ENCODE measurements at regions not wholly inside any gene's neighbourhood (a gene's known extent, or its start where the extent isn't known, plus 50 kb on each side); places are given as distances from the start of the nearest gene placed in this dataset.
"Not testable (repeated sequence)": the region's sequence is repeated elsewhere in the genome, so short reads cannot be mapped to it uniquely, and the experiment has no call there.

- intact Hi-C loops (cut with micrococcal nuclease): no loop called here
Measured at GRCh38 chr4:149194061-149194460, 621.6 kb downstream of the IQCM start.

GRCh38 chr4:149187726-149188125 is 627.9 kb downstream of the IQCM start:
- Mint-ChIP-seq H3K4me1 (ENCODE audit: low read depth) (no peaks in the 10 kb centered on the region), H3K36me3 (ENCODE audit: low read depth) (no peaks in the 10 kb centered on the region), H3K9me3 (peaks cover 2% of the 10 kb centered on the region), H3K4me3 (no peak overlapping the region), H3K27me3 (ENCODE audit: low read depth) (peaks cover 2% of the 10 kb centered on the region), H3K27ac (no peak overlapping the region)
- CTCF ChIA-PET: no interaction called here
- intact Hi-C loops (cut with micrococcal nuclease): no loop called here
- DNase-seq: no peak

More at GRCh38 chr4:149194061-149194460, 621.6 kb downstream of the IQCM start:
- CTCF ChIA-PET: no interaction called here
- no peak overlapping the region for H3K4me3 Mint-ChIP-seq
- no peak for DNase-seq
- H3K27me3 Mint-ChIP-seq (ENCODE audit: low read depth): peaks cover 4% of the 10 kb centered on the region
- H3K9me3 Mint-ChIP-seq: no peaks in the 10 kb centered on the region
- H3K4me1 Mint-ChIP-seq (ENCODE audit: low read depth): no peaks in the 10 kb centered on the region
- no peaks in the 10 kb centered on the region for H3K36me3 Mint-ChIP-seq (ENCODE audit: low read depth)
- H3K27ac Mint-ChIP-seq: no peak overlapping the region

- CTCF ChIA-PET: no interaction called here
- no peaks in the 10 kb centered on the region for H3K4me1 Mint-ChIP-seq (ENCODE audit: low read depth)
- no peak overlapping the region for H3K4me3 Mint-ChIP-seq
- no peak for DNase-seq
- H3K36me3 Mint-ChIP-seq (ENCODE audit: low read depth): no peaks in the 10 kb centered on the region
- intact Hi-C loops (cut with micrococcal nuclease): no loop called here
- peaks cover 11% of the 10 kb centered on the region for H3K9me3 Mint-ChIP-seq
- peaks cover 2% of the 10 kb centered on the region for H3K27me3 Mint-ChIP-seq (ENCODE audit: low read depth)
- H3K27ac Mint-ChIP-seq: no peak overlapping the region
Measured at GRCh38 chr4:149183638-149184037, 632.0 kb downstream of the IQCM start.

GRCh38 chr4:149181459-149181858 is 634.2 kb downstream of the IQCM start:
- H3K4me3 Mint-ChIP-seq; intact Hi-C loops (cut with micrococcal nuclease); DNase-seq; H3K4me1 Mint-ChIP-seq (ENCODE audit: low read depth); H3K36me3 Mint-ChIP-seq (ENCODE audit: low read depth); CTCF ChIA-PET; H3K27me3 Mint-ChIP-seq (ENCODE audit: low read depth); H3K27ac Mint-ChIP-seq: not testable (repeated sequence)
- H3K9me3 Mint-ChIP-seq: peaks cover 11% of the 10 kb centered on the region

GRCh38 chr4:149176039-149176438 is 639.6 kb downstream of the IQCM start:
- no peak for DNase-seq
- intact Hi-C loops (cut with micrococcal nuclease): no loop called here
- peaks cover 7% of the 10 kb centered on the region for H3K9me3 Mint-ChIP-seq

GRCh38 chr4:149175549-149175948 is 640.1 kb downstream of the IQCM start:
- no peaks in the 10 kb centered on the region for H3K36me3 Mint-ChIP-seq (ENCODE audit: low read depth)
- no peak overlapping the region for H3K27ac Mint-ChIP-seq
- H3K9me3 Mint-ChIP-seq: peaks cover 7% of the 10 kb centered on the region
- no peaks in the 10 kb centered on the region for H3K4me1 Mint-ChIP-seq (ENCODE audit: low read depth)
- CTCF ChIA-PET: no interaction called here
- H3K4me3 Mint-ChIP-seq: no peak overlapping the region
- intact Hi-C loops (cut with micrococcal nuclease): no loop called here
- DNase-seq: no peak
- H3K27me3 Mint-ChIP-seq (ENCODE audit: low read depth): peaks cover 6% of the 10 kb centered on the region

More at GRCh38 chr4:149176039-149176438, 639.6 kb downstream of the IQCM start:
- CTCF ChIA-PET: no interaction called here
- H3K4me3 Mint-ChIP-seq: no peak overlapping the region
- H3K27ac Mint-ChIP-seq: no peak overlapping the region
- H3K4me1 Mint-ChIP-seq (ENCODE audit: low read depth): no peaks in the 10 kb centered on the region
- peaks cover 6% of the 10 kb centered on the region for H3K27me3 Mint-ChIP-seq (ENCODE audit: low read depth)
- no peaks in the 10 kb centered on the region for H3K36me3 Mint-ChIP-seq (ENCODE audit: low read depth)

- intact Hi-C loops (cut with micrococcal nuclease): no loop called here
- no peaks in the 10 kb centered on the region for H3K36me3 Mint-ChIP-seq (ENCODE audit: low read depth)
- no peak overlapping the region for H3K4me3 Mint-ChIP-seq
- no peaks in the 10 kb centered on the region for H3K9me3 Mint-ChIP-seq
- no peak overlapping the region for H3K27ac Mint-ChIP-seq
- CTCF ChIA-PET: no interaction called here
- H3K4me1 Mint-ChIP-seq (ENCODE audit: low read depth): no peaks in the 10 kb centered on the region
- no peak for DNase-seq
- H3K27me3 Mint-ChIP-seq (ENCODE audit: low read depth): peaks cover 8% of the 10 kb centered on the region
Measured at GRCh38 chr4:149173241-149174013, 642.2 kb downstream of the IQCM start.

GRCh38 chr4:149168645-149169044 is 647.0 kb downstream of the IQCM start:
- CTCF ChIA-PET: no interaction called here
- H3K4me3 Mint-ChIP-seq: no peak overlapping the region
- no peaks in the 10 kb centered on the region for H3K36me3 Mint-ChIP-seq (ENCODE audit: low read depth)
- H3K27ac Mint-ChIP-seq: no peak overlapping the region
- DNase-seq: no peak
- intact Hi-C loops (cut with micrococcal nuclease): no loop called here
- no peaks in the 10 kb centered on the region for H3K4me1 Mint-ChIP-seq (ENCODE audit: low read depth)
- no peaks in the 10 kb centered on the region for H3K9me3 Mint-ChIP-seq
- peaks cover 4% of the 10 kb centered on the region for H3K27me3 Mint-ChIP-seq (ENCODE audit: low read depth)

- H3K9me3 Mint-ChIP-seq: no peaks in the 10 kb centered on the region
- H3K4me3 Mint-ChIP-seq: no peak overlapping the region
- intact Hi-C loops (cut with micrococcal nuclease): no loop called here
- peaks cover 2% of the 10 kb centered on the region for H3K27me3 Mint-ChIP-seq (ENCODE audit: low read depth)
- no peaks in the 10 kb centered on the region for H3K4me1 Mint-ChIP-seq (ENCODE audit: low read depth)
- no peak for DNase-seq
- CTCF ChIA-PET: no interaction called here
- H3K36me3 Mint-ChIP-seq (ENCODE audit: low read depth): no peaks in the 10 kb centered on the region
- H3K27ac Mint-ChIP-seq: no peak overlapping the region
Measured at GRCh38 chr4:149166876-149167275, 648.8 kb downstream of the IQCM start.

GRCh38 chr4:149166365-149166764 is 649.3 kb downstream of the IQCM start:
- no peak for DNase-seq
- Mint-ChIP-seq H3K9me3 (no peaks in the 10 kb centered on the region), H3K4me3 (no peak overlapping the region), H3K4me1 (ENCODE audit: low read depth) (no peaks in the 10 kb centered on the region), H3K27me3 (ENCODE audit: low read depth) (peaks cover 2% of the 10 kb centered on the region), H3K27ac (no peak overlapping the region), H3K36me3 (ENCODE audit: low read depth) (no peaks in the 10 kb centered on the region)
- CTCF ChIA-PET: no interaction called here
- intact Hi-C loops (cut with micrococcal nuclease): no loop called here

- intact Hi-C loops (cut with micrococcal nuclease): no loop called here
- H3K4me1 Mint-ChIP-seq (ENCODE audit: low read depth): no peaks in the 10 kb centered on the region
- no peak for DNase-seq
- no peaks in the 10 kb centered on the region for H3K9me3 Mint-ChIP-seq
- no peak overlapping the region for H3K27ac Mint-ChIP-seq
- peaks cover 2% of the 10 kb centered on the region for H3K27me3 Mint-ChIP-seq (ENCODE audit: low read depth)
- CTCF ChIA-PET: no interaction called here
- H3K4me3 Mint-ChIP-seq: no peak overlapping the region
- H3K36me3 Mint-ChIP-seq (ENCODE audit: low read depth): no peaks in the 10 kb centered on the region
Measured at GRCh38 chr4:149164282-149164681, 651.4 kb downstream of the IQCM start.

- Mint-ChIP-seq H3K9me3 (no peaks in the 10 kb centered on the region), H3K4me1 (ENCODE audit: low read depth) (no peaks in the 10 kb centered on the region), H3K4me3 (no peak overlapping the region), H3K27me3 (ENCODE audit: low read depth) (peaks cover 2% of the 10 kb centered on the region), H3K36me3 (ENCODE audit: low read depth) (no peaks in the 10 kb centered on the region), H3K27ac (no peak overlapping the region)
- intact Hi-C loops (cut with micrococcal nuclease): no loop called here
- CTCF ChIA-PET: no interaction called here
- no peak for DNase-seq
Measured at GRCh38 chr4:149161247-149161646, 654.4 kb downstream of the IQCM start.

GRCh38 chr4:149160370-149160769 is 655.3 kb downstream of the IQCM start:
- Mint-ChIP-seq H3K36me3 (ENCODE audit: low read depth) (no peaks in the 10 kb centered on the region), H3K4me3 (no peak overlapping the region), H3K27me3 (ENCODE audit: low read depth) (peaks cover 2% of the 10 kb centered on the region), H3K9me3 (no peaks in the 10 kb centered on the region), H3K4me1 (ENCODE audit: low read depth) (no peaks in the 10 kb centered on the region), H3K27ac (no peak overlapping the region)
- no peak for DNase-seq
- intact Hi-C loops (cut with micrococcal nuclease): no loop called here
- CTCF ChIA-PET: no interaction called here
